GM12878 (cell line): ENCODE measurements at regions not wholly inside any gene's neighbourhood (a gene's known extent, or its start where the extent isn't known, plus 50 kb on each side); places are given as distances from the start of the nearest gene placed in this dataset.

Source experiments
- ATAC-seq: fragments of 200-7000 bp; cut with Tn5 transposase; 3 replicates; pipeline ENCODE4 v1.9.1; 2020; ENCODE audit warnings: mild to moderate bottlenecking, moderate library complexity
- BruUV-seq: library from RNA; stranded (reverse); fragments of 400-500 nt; replicated peaks from 2 replicates; lab custom pipeline; 2021; lab: Mats Ljungman, UMichigan
- CTCF ChIA-PET: fragments of 300-600 bp; sonication (Branson Sonifier 250); formaldehyde crosslinking; extraction: SDS; loops from one replicate; lab custom pipeline; 2021; ENCODE audit warnings: inconsistent platforms; lab: Yijun Ruan, JAX
- POLR2A ChIA-PET: fragments of 350-600 bp; formaldehyde crosslinking; extraction: SDS; loops from one replicate; lab custom pipeline; 2021; ENCODE audit warnings: inconsistent platforms; lab: Charles Lee
- RAD21 ChIA-PET: fragments of 300-600 bp; sonication (Branson Sonifier 250); formaldehyde crosslinking; loops from one replicate; lab custom pipeline; 2023; ENCODE audit warnings: antibody characterized with exemption; ENCODE audit not compliant: unreplicated experiment; lab: Charles Lee
- SMC1A ChIA-PET: fragments of 300-600 bp; sonication (Branson Sonifier 250); formaldehyde crosslinking; loops from one replicate; lab custom pipeline; 2023; ENCODE audit not compliant: unreplicated experiment, uncharacterized antibody; lab: Charles Lee
- DNase-seq: peaks from one replicate; pipeline ENCODE4 v3.0.0-alpha.2; 2011; ENCODE audit warnings: low read depth, low spot score
- FAIRE-seq: peaks from 3 replicates; lab custom pipeline; 2011; peaks lifted over from hg19 to GRCh38; lab: Jason Lieb, UNC
- H2AFZ ChIP-seq: 2 replicates; pipeline ENCODE4 v1.6.0; 2011; ENCODE audit warnings: low read depth, low read length, control low read depth; ENCODE audit not compliant: control insufficient read depth
- H3K27ac ChIP-seq: 2 replicates; pipeline ENCODE4 v1.5.1; 2011; ENCODE audit warnings: control low read depth; ENCODE audit not compliant: control insufficient read depth, insufficient read depth
- H3K27me3 ChIP-seq, 2 experiments: replicated peaks in 1 of 2; 2 replicates each; pipeline versions ENCODE4 v1.6.0 to v1.6.1; 2011; ENCODE audit warnings: low read length in 1 of 2; ENCODE audit not compliant: control insufficient read depth in 2 of 2, insufficient read depth in 2 of 2
- H3K36me3 ChIP-seq, 2 experiments: 2 replicates each; pipeline ENCODE4 v1.5.1; 2011; ENCODE audit warnings: low read length in 1 of 2; ENCODE audit not compliant: control insufficient read depth in 2 of 2, insufficient read depth in 2 of 2
- H3K4me1 ChIP-seq: 2 replicates; pipeline ENCODE4 v1.6.1; 2011; ENCODE audit warnings: mild to moderate bottlenecking, low read length, moderate library complexity, mixed read lengths; ENCODE audit not compliant: control insufficient read depth, insufficient read depth
- H3K4me2 ChIP-seq: 2 replicates; pipeline ENCODE4 v1.6.0; 2011; ENCODE audit warnings: control low read depth; ENCODE audit not compliant: control insufficient read depth, insufficient read depth
- H3K4me3 ChIP-seq: fragments of 200-600 bp; sonication (generic); 2 replicates; pipeline ENCODE4 v1.5.1; 2016
- H3K79me2 ChIP-seq: 2 replicates; pipeline ENCODE4 v1.6.0; 2011; ENCODE audit warnings: low read length; ENCODE audit not compliant: control insufficient read depth, insufficient read depth
- H3K9ac ChIP-seq: 2 replicates; pipeline ENCODE4 v1.8.0; 2011; ENCODE audit warnings: low read length, control low read depth, mixed read lengths; ENCODE audit not compliant: control insufficient read depth, insufficient read depth
- H3K9me3 ChIP-seq: replicated peaks from 3 replicates; pipeline ENCODE4 v1.5.1; 2011; ENCODE audit warnings: mild to moderate bottlenecking, low read length; ENCODE audit not compliant: control insufficient read depth, insufficient read depth
- H4K20me1 ChIP-seq: 2 replicates; pipeline ENCODE4 v1.6.0; 2011; ENCODE audit not compliant: control insufficient read depth, insufficient read depth
- IRF3 ChIP-seq: fragments of 450-650 bp; IDR thresholded peaks from 2 replicates; pipeline ENCODE4 v1.6.1; 2014; ENCODE audit warnings: mild to moderate bottlenecking
- NBN ChIP-seq: fragments of 450-650 bp; IDR thresholded peaks from 2 replicates; pipeline ENCODE4 v1.6.1; 2016
- NFIC ChIP-seq: IDR thresholded peaks from 2 replicates; pipeline ENCODE4 v1.6.1; 2012; ENCODE audit warnings: low read depth, mild to moderate bottlenecking, inconsistent platforms, low read length, moderate library complexity
- SIX5 ChIP-seq: IDR thresholded peaks from 2 replicates; pipeline ENCODE4 v1.6.1; 2011; ENCODE audit warnings: mild to moderate bottlenecking, low read depth, low read length, moderate library complexity; ENCODE audit not compliant: severe bottlenecking
- SMC3 ChIP-seq: IDR thresholded peaks from 2 replicates; pipeline ENCODE4 v1.6.1; 2011; ENCODE audit warnings: low read length, improper control_type of control experiment, borderline replicate concordance
- ZBTB11 ChIP-seq: fragments of 450-650 bp; formaldehyde crosslinking; IDR thresholded peaks from 2 replicates; pipeline ENCODE4 v1.5.0; 2022; ENCODE audit warnings: mild to moderate bottlenecking, missing genetic modification characterization
- ZBTB40 ChIP-seq: fragments of 450-650 bp; IDR thresholded peaks from 2 replicates; pipeline ENCODE4 v1.6.1; 2016; ENCODE audit warnings: mild to moderate bottlenecking, moderate library complexity, borderline replicate concordance
- WGBS: methylation state at CpG from one replicate; pipeline ENCODE4 v1.1.6; 2016; ENCODE audit warnings: low lambda C conversion rate; ENCODE audit not compliant: insufficient replicate concordance, insufficient coverage; ENCODE audit errors: missing lambda C conversion rate; 5-methylcytosine and 5-hydroxymethylcytosine counted together
- in situ Hi-C: fragments of 300-500 bp; cut with MboI; formaldehyde crosslinking; loops from 9 replicates; pipeline ENCODE4 v1.14.3; 2018; ENCODE audit warnings: mixed read lengths
- intact Hi-C: fragments of 100-400 bp; cut with micrococcal nuclease; formaldehyde crosslinking; loops from one replicate; pipeline ENCODE4 v1.14.2; 2022; ENCODE audit not compliant: unreplicated experiment

DNA sequence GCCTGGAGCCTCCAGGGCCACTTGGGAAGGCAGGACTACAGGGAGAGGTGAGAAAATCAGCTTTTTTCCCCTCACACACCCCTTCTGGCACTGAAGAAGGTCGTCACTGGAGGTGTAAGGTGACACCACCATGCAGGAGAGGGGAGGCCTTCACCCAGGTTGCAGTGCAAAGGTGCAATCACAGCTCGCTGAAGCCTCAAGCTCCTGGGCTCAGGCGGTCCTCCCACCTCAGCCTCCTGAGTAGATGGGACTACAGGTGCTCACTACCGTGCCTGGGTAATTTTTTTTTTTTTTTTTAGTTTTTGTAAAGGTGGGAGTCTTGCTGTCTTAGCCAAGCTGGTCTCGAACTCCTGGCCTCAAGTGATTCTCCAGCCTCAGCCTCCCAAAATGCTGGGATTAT is 93.6 kb downstream of the TNFAIP2 start:
- no peaks in the 10 kb centered on the region for H3K9me3 ChIP-seq
- CTCF ChIA-PET: interaction anchor here (1.5 kb wide), 1 partner anchor 76 kb away, joined by 3 read pairs; no protein-coding TSS in a partner anchor
- H4K20me1 ChIP-seq: no peaks in the 10 kb centered on the region
- POLR2A ChIA-PET: no interaction called here
- no peak overlapping the region for H3K27ac ChIP-seq
- H3K4me3 ChIP-seq: no peak overlapping the region
- 37% methylated on average over 5 of the region's 5 CpGs for WGBS
- no peaks in the 10 kb centered on the region for H3K79me2 ChIP-seq
- ATAC-seq: no peak
- BruUV-seq: no TSS peak
- H3K4me1 ChIP-seq: no peaks in the 10 kb centered on the region
- FAIRE-seq: no peak
- H2AFZ ChIP-seq: no peak overlapping the region
- no peak overlapping the region for H3K9ac ChIP-seq
- no peak overlapping the region for H3K4me2 ChIP-seq
- intact Hi-C loops (no loop called here), in situ Hi-C loops (no loop called here)
- DNase-seq: no peak
- H3K36me3 ChIP-seq: no peaks in the 10 kb centered on the region
- peaks cover 0 to 1% of the 10 kb centered on the region in 2 experiments; a peak in 2 of 4 replicates for H3K27me3 ChIP-seq
- TF ChIP-seq SMC3: no peak
- no peak for TF ChIP-seq IRF3
- no peak for TF ChIP-seq NFIC
- SMC1A ChIA-PET: no interaction called here
- RAD21 ChIA-PET: interaction anchor here (0.6 kb wide), 1 partner anchor 36 kb away, joined by 3 read pairs; no protein-coding TSS in a partner anchor

DNA sequence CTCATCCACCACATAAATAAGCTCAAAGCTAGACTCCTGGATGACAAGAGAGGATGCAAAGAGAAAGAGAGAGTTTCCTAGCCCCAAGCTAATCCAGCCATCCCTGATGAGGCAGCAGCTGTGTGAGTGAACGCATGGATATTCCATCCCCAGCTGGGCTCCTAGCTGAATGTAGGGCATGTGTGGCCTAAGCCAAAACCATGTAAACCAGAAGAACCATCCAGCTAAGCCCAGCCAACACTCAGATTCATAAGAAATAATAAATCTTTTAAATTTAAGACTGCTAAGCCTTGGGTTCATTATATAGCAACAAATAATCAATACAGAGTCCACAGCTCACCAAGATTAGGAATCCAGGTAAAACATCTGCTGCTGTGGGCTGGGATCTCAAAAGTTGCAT is 94.3 kb downstream of the TNFAIP2 start:
- ChIA-PET CTCF (interaction anchor here (0.5 to 1.5 kb wide), 2 partner anchors 75 to 362 kb away, joined by 3 to 4 read pairs; no protein-coding TSS in a partner anchor), SMC1A (no interaction called here), POLR2A (no interaction called here), RAD21 (no interaction called here)
- H3K79me2 ChIP-seq: no peaks in the 10 kb centered on the region
- no peaks in the 10 kb centered on the region for H3K4me1 ChIP-seq
- H3K9ac ChIP-seq: no peak overlapping the region
- no peak overlapping the region for H2AFZ ChIP-seq
- no peak overlapping the region for H3K4me2 ChIP-seq
- no peaks in the 10 kb centered on the region for H3K9me3 ChIP-seq
- peaks cover 0 to 1% of the 10 kb centered on the region in 2 experiments; a peak in 2 of 4 replicates for H3K27me3 ChIP-seq
- no peak for ATAC-seq
- no peaks in the 10 kb centered on the region for H3K36me3 ChIP-seq
- no peak overlapping the region for H3K4me3 ChIP-seq
- H4K20me1 ChIP-seq: no peaks in the 10 kb centered on the region
- intact Hi-C loops: no loop called here
- FAIRE-seq: no peak
- no TSS peak for BruUV-seq
- no peak for DNase-seq
- 100% methylated on average over 1 of the region's 1 CpG for WGBS
- in situ Hi-C loops: no loop called here
- H3K27ac ChIP-seq: no peak overlapping the region
- no peak for TF ChIP-seq SIX5
- no peak for TF ChIP-seq ZBTB40
- no peak for TF ChIP-seq NBN
- no peak for TF ChIP-seq ZBTB11
